GDM1 (cell line): ENCODE measurements at regions not wholly inside any gene's neighbourhood (a gene's known extent, or its start where the extent isn't known, plus 50 kb on each side); places are given as distances from the start of the nearest gene placed in this dataset.

Source experiments
- DNase-seq: peaks from one replicate; lab custom pipeline; 2025; lab: John Stamatoyannopoulos, UW

- no peak for DNase-seq
These were observed 270.8 kb downstream of the PTTG2 start for GRCh38 chr4:38230821-38231563.

GRCh38 chr4:38231626-38232025 is 271.4 kb downstream of the PTTG2 start:
- no peak for DNase-seq

GRCh38 chr4:38232741-38233140 is 272.5 kb downstream of the PTTG2 start:
- no peak for DNase-seq

- DNase-seq = no peak
These were observed 273.7 kb downstream of the PTTG2 start for GRCh38 chr4:38233727-38234480.

GRCh38 chr4:38235354-38235753 is 275.2 kb downstream of the PTTG2 start:
- DNase-seq = no peak

- DNase-seq = no peak
These were observed 275.8 kb downstream of the PTTG2 start for GRCh38 chr4:38236003-38236402.

- DNase-seq = no peak
These were observed 276.3 kb downstream of the PTTG2 start for GRCh38 chr4:38236503-38236902.

- no peak for DNase-seq
These were observed 276.9 kb downstream of the PTTG2 start for GRCh38 chr4:38237139-38237538.

GRCh38 chr4:38241541-38241940 is 281.3 kb downstream of the PTTG2 start:
- no peak for DNase-seq

- no peak for DNase-seq
These were observed 281.9 kb downstream of the PTTG2 start for GRCh38 chr4:38242101-38242500.

- DNase-seq = no peak
These were observed 282.7 kb downstream of the PTTG2 start for GRCh38 chr4:38242822-38243387.

- DNase-seq = no peak
These were observed 283.3 kb downstream of the PTTG2 start for GRCh38 chr4:38243388-38244053.

- DNase-seq = no peak
These were observed 294.6 kb downstream of the PTTG2 start for GRCh38 chr4:38254825-38255224.

- no peak for DNase-seq
These were observed 295.4 kb downstream of the PTTG2 start for GRCh38 chr4:38255572-38255971.

- no peak for DNase-seq
These were observed 306.4 kb downstream of the PTTG2 start for GRCh38 chr4:38266616-38267015.

- no peak for DNase-seq
These were observed 308.1 kb downstream of the PTTG2 start for GRCh38 chr4:38268108-38268820.

GRCh38 chr4:38268837-38269236 is 308.6 kb downstream of the PTTG2 start:
- no peak for DNase-seq

GRCh38 chr4:38273407-38273806 is 313.2 kb downstream of the PTTG2 start:
- no peak for DNase-seq

GRCh38 chr4:38275331-38276100 is 315.3 kb downstream of the PTTG2 start:
- DNase-seq = no peak

- no peak for DNase-seq
These were observed 318.1 kb downstream of the PTTG2 start for GRCh38 chr4:38278255-38278654.

GRCh38 chr4:38279077-38279476 is 318.9 kb downstream of the PTTG2 start:
- no peak for DNase-seq
